Skeletal muscle tissue (tissue), 3 donors: ENCODE measurements at regions not wholly inside any gene's neighbourhood (a gene's known extent, or its start where the extent isn't known, plus 50 kb on each side); places are given as distances from the start of the nearest gene placed in this dataset.

Experiments used
- H3K27ac ChIP-seq: one replicate; pipeline ENCODE4 v1.7.0; 2013; ENCODE audit warnings: mild to moderate bottlenecking, low read depth, low read length, inconsistent platforms
- H3K27me3 ChIP-seq, 3 donors: one replicate each; pipeline ENCODE4 v1.7.0; 2013; ENCODE audit warnings: low read length in 3 of 3; ENCODE audit not compliant: control insufficient read depth in 3 of 3, insufficient read depth in 3 of 3
- H3K36me3 ChIP-seq, 3 donors: one replicate each; pipeline ENCODE4 v1.7.0; 2013; ENCODE audit warnings: low read length in 3 of 3; ENCODE audit not compliant: control insufficient read depth in 3 of 3, insufficient read depth in 3 of 3
- H3K4me1 ChIP-seq, 3 donors: one replicate each; pipeline ENCODE4 v1.7.0; 2013; ENCODE audit warnings: low read length in 3 of 3, mild to moderate bottlenecking in 3 of 3; ENCODE audit not compliant: control insufficient read depth in 3 of 3, insufficient read depth in 3 of 3
- H3K4me3 ChIP-seq, 3 donors: one replicate each; pipeline ENCODE4 v1.7.0; 2013; ENCODE audit warnings: low read length in 3 of 3
- H3K9ac ChIP-seq, 3 donors: one replicate each; pipeline ENCODE4 v1.7.0; 2013; ENCODE audit warnings: low read length in 3 of 3, mild to moderate bottlenecking in 3 of 3, moderate library complexity in 2 of 3, low read depth in 1 of 3
- H3K9me3 ChIP-seq, 3 donors: one replicate each; pipeline ENCODE4 v1.7.0; 2013; ENCODE audit warnings: low read length in 3 of 3; ENCODE audit not compliant: control insufficient read depth in 3 of 3
- donor health status: Osteomylitis.

DNA sequence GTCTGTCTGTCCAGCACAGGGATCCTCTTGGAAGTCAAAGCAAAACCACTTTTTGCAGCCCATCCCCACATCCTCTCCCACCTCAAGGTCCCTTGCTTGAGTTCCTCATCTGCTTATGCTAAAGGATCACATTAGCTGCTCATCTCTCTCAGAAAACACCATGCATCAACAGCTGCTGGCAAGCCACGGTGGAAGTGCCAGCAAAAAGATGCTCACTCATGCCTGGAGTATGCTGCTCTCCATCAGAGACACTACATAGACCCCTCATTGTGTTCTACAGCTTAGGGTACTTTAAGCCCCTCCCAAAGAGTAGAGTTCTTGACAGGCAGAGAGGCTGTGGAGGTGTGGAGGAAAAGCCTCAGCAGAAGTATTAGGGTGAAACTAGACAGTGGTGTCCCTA is 94.6 kb upstream of the COL8A1 start:
- no peak overlapping the region for H3K4me3 ChIP-seq
- H3K9me3 ChIP-seq, result no peaks in the 10 kb centered on the region
- H3K36me3 ChIP-seq, result no peaks in the 10 kb centered on the region
- H3K9ac ChIP-seq, result no peak overlapping the region
- H3K27ac ChIP-seq, result no peak overlapping the region
- H3K4me1 ChIP-seq, result no peaks in the 10 kb centered on the region
- H3K27me3 ChIP-seq, result no peaks in the 10 kb centered on the region

- no peaks in the 10 kb centered on the region for H3K36me3 ChIP-seq
- H3K27me3 ChIP-seq, result no peaks in the 10 kb centered on the region
- H3K27ac ChIP-seq, result no peak overlapping the region
- H3K4me3 ChIP-seq, result no peak overlapping the region
- H3K9me3 ChIP-seq, result no peaks in the 10 kb centered on the region
- no peak overlapping the region for H3K9ac ChIP-seq
- H3K4me1 ChIP-seq, result no peaks in the 10 kb centered on the region
Measured at GRCh38 chr3:99542767-99543518, 95.5 kb upstream of the COL8A1 start.

- H3K9ac ChIP-seq, result no peak overlapping the region
- H3K27me3 ChIP-seq, result no peaks in the 10 kb centered on the region
- no peak overlapping the region for H3K27ac ChIP-seq
- no peaks in the 10 kb centered on the region for H3K9me3 ChIP-seq
- no peak overlapping the region for H3K4me3 ChIP-seq
- no peaks in the 10 kb centered on the region for H3K36me3 ChIP-seq
- no peaks in the 10 kb centered on the region for H3K4me1 ChIP-seq
Measured at GRCh38 chr3:99541181-99541580, 97.2 kb upstream of the COL8A1 start.

DNA sequence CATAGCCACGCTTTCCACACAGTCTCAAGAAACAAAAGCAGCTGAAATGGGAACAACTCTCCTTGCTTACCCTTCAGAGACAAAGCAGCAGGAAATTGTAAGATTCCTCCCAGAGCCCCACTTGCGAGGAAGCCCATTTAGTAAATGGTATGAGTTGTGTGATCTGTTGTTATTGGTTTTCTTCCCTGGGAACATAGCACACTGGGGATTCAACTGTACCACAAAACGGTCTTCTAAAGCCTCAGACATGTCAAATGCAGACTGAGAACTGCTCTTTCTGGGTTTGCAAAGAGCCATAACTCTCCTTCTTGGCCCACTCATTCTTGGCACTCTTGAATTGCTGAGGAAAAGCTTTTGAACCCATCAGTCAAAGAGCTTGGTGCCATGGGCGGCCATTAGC is 101.0 kb upstream of the COL8A1 start:
- H3K36me3 ChIP-seq, result no peaks in the 10 kb centered on the region
- H3K4me3 ChIP-seq, result no peak overlapping the region
- H3K9ac ChIP-seq, result no peak overlapping the region
- no peaks in the 10 kb centered on the region for H3K27me3 ChIP-seq
- no peak overlapping the region for H3K27ac ChIP-seq
- H3K9me3 ChIP-seq, result no peaks in the 10 kb centered on the region
- no peaks in the 10 kb centered on the region for H3K4me1 ChIP-seq

DNA sequence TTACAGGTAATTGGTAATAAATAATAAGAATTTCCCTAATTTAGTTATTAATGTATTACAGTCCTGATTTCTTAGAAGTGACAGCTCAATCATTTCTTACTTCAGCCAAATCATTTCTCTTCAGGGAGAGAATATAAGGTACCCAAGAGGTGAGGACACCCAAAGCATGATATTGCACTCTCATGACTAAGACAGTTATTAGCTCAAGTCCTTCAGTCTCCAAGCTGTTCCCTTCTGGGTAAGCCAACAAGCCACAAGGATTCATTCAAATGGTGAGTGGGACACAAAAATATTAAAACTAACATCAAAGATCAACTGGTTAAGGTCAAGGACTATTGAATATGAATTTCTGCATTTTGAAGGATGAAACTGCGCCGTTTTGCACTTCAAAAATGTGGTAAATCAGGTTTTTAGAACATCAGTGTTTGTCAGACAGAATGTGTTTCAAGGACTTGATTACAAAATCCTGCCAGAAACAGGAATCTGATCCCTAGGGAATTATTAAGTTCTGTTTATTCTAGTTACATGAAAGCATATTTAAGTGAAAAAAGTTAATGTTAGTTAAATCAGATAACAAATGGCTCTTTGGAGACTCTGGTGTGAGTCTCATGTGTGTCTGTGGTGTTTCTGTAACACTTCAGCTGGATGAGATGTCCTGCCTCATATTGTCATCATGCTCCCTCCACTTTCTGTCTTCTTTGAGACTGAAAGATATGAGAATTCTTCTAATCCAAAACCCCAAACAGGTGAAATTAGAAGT is 101.7 kb upstream of the COL8A1 start:
- H3K4me1 ChIP-seq, result no peaks in the 10 kb centered on the region
- H3K36me3 ChIP-seq, result no peaks in the 10 kb centered on the region
- H3K4me3 ChIP-seq, result no peak overlapping the region
- no peaks in the 10 kb centered on the region for H3K27me3 ChIP-seq
- no peak overlapping the region for H3K27ac ChIP-seq
- no peaks in the 10 kb centered on the region for H3K9me3 ChIP-seq
- H3K9ac ChIP-seq, result no peak overlapping the region

DNA sequence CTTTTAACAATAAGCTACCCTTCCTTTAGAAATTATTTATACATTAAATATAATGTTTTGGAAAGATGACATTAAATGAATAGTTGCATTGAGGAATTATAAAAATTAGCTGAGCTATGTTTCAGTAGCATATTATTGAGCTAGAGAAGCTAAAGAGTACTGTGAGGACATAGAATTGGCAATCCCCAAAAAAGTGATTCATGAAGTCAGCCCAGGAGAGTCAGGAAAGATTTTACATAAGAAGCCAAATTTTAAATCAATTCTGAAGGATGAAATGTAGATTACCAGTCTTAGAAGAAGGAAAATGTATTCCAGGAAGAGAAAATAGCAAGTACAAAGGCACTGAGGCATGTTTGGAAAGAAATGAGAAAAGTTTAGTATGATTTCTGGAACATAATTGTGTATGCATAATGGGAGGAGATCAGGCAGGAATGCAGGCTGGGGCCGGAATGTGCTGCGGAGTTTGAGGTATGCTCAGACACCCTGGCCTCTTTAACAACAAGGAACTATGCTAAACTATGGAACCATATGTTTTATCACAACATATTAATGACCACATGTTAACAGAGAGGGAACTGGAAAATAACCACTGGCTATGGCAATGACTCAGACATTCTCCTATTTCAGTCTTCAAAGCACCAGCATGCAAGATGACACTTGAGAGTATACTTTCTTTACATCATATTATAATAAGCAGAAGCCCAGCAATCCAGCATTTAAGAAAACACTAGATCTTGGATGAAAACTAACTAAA is 103.3 kb upstream of the COL8A1 start:
- H3K9me3 ChIP-seq, result no peaks in the 10 kb centered on the region
- H3K36me3 ChIP-seq, result no peaks in the 10 kb centered on the region
- no peak overlapping the region for H3K4me3 ChIP-seq
- H3K27me3 ChIP-seq, result no peaks in the 10 kb centered on the region
- H3K27ac ChIP-seq, result no peak overlapping the region
- no peak overlapping the region for H3K9ac ChIP-seq
- H3K4me1 ChIP-seq, result no peaks in the 10 kb centered on the region

- H3K4me3 ChIP-seq, result no peak overlapping the region
- no peak overlapping the region for H3K9ac ChIP-seq
- H3K4me1 ChIP-seq, result no peaks in the 10 kb centered on the region
- H3K36me3 ChIP-seq, result no peaks in the 10 kb centered on the region
- H3K27ac ChIP-seq, result no peak overlapping the region
- no peaks in the 10 kb centered on the region for H3K9me3 ChIP-seq
- no peaks in the 10 kb centered on the region for H3K27me3 ChIP-seq
Measured at GRCh38 chr3:99532246-99532645, 106.1 kb upstream of the COL8A1 start.

- no peaks in the 10 kb centered on the region for H3K4me1 ChIP-seq
- no peak overlapping the region for H3K9ac ChIP-seq
- no peaks in the 10 kb centered on the region for H3K27me3 ChIP-seq
- H3K36me3 ChIP-seq, result no peaks in the 10 kb centered on the region
- no peak overlapping the region for H3K4me3 ChIP-seq
- no peak overlapping the region for H3K27ac ChIP-seq
- peaks cover 0 to 3% (median 0%) of the 10 kb centered on the region in 3 donors for H3K9me3 ChIP-seq
Measured at GRCh38 chr3:99529265-99529664, 109.1 kb upstream of the COL8A1 start.

- no peak overlapping the region for H3K27ac ChIP-seq
- no peak overlapping the region for H3K9ac ChIP-seq
- H3K36me3 ChIP-seq, result no peaks in the 10 kb centered on the region
- H3K4me3 ChIP-seq, result no peak overlapping the region
- no peaks in the 10 kb centered on the region for H3K27me3 ChIP-seq
- H3K9me3 ChIP-seq, result peaks cover 0 to 3% (median 0%) of the 10 kb centered on the region in 3 donors
- no peaks in the 10 kb centered on the region for H3K4me1 ChIP-seq
Measured at GRCh38 chr3:99526921-99527320, 111.5 kb upstream of the COL8A1 start.

DNA sequence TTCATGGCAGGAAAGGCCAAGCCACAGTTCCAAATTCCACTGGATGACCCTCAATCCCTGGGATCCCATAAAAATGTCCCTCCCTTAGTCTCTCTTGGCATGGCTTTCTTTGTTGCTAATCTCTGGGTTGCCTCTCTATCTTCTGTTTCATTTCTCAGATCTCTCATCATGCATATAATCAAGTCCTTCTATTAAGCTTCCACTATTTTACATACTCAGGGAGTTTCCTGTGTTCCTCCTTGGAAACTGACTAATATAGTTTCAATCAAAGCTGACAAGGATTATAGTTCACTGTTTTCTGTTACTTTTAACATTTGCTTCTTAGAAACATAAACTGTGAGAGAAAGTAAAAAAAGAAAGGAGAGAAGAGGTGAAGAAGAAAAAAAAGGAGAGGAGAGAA is 113.8 kb upstream of the COL8A1 start:
- no peak overlapping the region for H3K9ac ChIP-seq
- H3K9me3 ChIP-seq, result peaks cover 0 to 3% (median 0%) of the 10 kb centered on the region in 3 donors
- H3K4me3 ChIP-seq, result no peak overlapping the region
- no peaks in the 10 kb centered on the region for H3K4me1 ChIP-seq
- H3K27me3 ChIP-seq, result no peaks in the 10 kb centered on the region
- no peak overlapping the region for H3K27ac ChIP-seq
- no peaks in the 10 kb centered on the region for H3K36me3 ChIP-seq
